ENCODE measurements at regions not wholly inside any gene's neighbourhood (a gene's known extent, or its start where the extent isn't known, plus 50 kb on each side); places are given as distances from the start of the nearest gene placed in this dataset.

GRCh38 chr10:21071001-21071673, 174.0 kb upstream of the NEBL start:
- Mint-ChIP-seq H3K4me3 (no peak overlapping the region), H3K27me3 (ENCODE audit: insufficient read depth) (peaks cover 1% of the 10 kb centered on the region; the same call in 1 of the 2 replicates), H3K36me3 (ENCODE audit: low read depth) (no peaks in the 10 kb centered on the region), H3K27ac (no peak overlapping the region), H3K4me1 (ENCODE audit: low read depth) (no peaks in the 10 kb centered on the region), H3K9me3 (no peaks in the 10 kb centered on the region; the same call in 1 of the 2 replicates)
- TF ChIP-seq CTCF (IDR thresholded peaks at IDR 0.05), result no peak
- DNase-seq, result no peak

- Mint-ChIP-seq H3K4me1 (ENCODE audit: low read depth) (no peaks in the 10 kb centered on the region), H3K27ac (no peak overlapping the region), H3K36me3 (ENCODE audit: low read depth) (no peaks in the 10 kb centered on the region), H3K9me3 (no peaks in the 10 kb centered on the region; the same call in 1 of the 2 replicates), H3K4me3 (no peak overlapping the region), H3K27me3 (ENCODE audit: insufficient read depth) (peaks cover 1% of the 10 kb centered on the region; the same call in 1 of the 2 replicates)
- TF ChIP-seq CTCF (IDR thresholded peaks at IDR 0.05), result no peak
- no peak for DNase-seq
These were observed 173.0 kb upstream of the NEBL start for GRCh38 chr10:21069929-21070700.

- Mint-ChIP-seq H3K9me3 (no peaks in the 10 kb centered on the region; the same call in 1 of the 2 replicates), H3K27ac (no peak overlapping the region), H3K4me1 (ENCODE audit: low read depth) (no peaks in the 10 kb centered on the region), H3K27me3 (ENCODE audit: insufficient read depth) (peaks cover 1% of the 10 kb centered on the region; the same call in 1 of the 2 replicates), H3K4me3 (no peak overlapping the region), H3K36me3 (ENCODE audit: low read depth) (no peaks in the 10 kb centered on the region)
- TF ChIP-seq CTCF (IDR thresholded peaks at IDR 0.05), result no peak
- DNase-seq, result no peak
These were observed 172.2 kb upstream of the NEBL start for GRCh38 chr10:21069278-21069677.

DNA sequence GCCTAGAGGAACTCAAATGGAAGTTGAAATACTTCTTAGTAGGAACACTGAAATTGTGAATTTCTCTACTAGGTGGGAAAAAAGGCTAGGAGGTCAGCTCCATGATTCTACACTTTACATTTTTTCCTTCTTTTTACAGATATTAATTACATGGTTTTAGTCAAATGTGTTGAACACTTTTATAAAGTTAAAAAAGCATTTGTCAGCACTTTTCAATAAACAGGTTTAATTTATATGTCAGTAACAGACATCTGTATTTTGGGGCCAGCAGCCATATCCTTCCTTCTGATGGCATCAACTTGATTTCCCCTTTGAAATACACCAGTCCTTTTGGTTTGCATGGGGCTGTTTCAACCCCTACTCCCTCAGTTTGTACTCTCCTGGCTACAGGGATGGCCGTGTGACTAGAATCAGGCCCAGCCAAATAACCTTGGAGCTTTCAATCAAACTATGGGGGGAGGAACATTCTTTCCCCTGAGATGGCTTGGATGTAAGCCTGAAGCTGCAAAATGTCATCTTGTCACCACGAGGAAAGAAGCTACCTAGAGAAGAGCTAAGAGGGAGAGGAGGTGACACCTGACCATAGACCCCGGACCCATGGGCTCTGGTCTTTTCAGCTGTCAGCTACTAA, 171.0 kb upstream of the NEBL start:
- Mint-ChIP-seq H3K27me3 (ENCODE audit: insufficient read depth) (peaks cover 1% of the 10 kb centered on the region; the same call in 1 of the 2 replicates), H3K36me3 (ENCODE audit: low read depth) (no peaks in the 10 kb centered on the region), H3K27ac (no peak overlapping the region), H3K4me1 (ENCODE audit: low read depth) (no peaks in the 10 kb centered on the region), H3K4me3 (no peak overlapping the region), H3K9me3 (peaks cover 3% of the 10 kb centered on the region; the same call in 1 of the 2 replicates)
- TF ChIP-seq CTCF (IDR thresholded peaks at IDR 0.05), result no peak
- no peak for DNase-seq

DNA sequence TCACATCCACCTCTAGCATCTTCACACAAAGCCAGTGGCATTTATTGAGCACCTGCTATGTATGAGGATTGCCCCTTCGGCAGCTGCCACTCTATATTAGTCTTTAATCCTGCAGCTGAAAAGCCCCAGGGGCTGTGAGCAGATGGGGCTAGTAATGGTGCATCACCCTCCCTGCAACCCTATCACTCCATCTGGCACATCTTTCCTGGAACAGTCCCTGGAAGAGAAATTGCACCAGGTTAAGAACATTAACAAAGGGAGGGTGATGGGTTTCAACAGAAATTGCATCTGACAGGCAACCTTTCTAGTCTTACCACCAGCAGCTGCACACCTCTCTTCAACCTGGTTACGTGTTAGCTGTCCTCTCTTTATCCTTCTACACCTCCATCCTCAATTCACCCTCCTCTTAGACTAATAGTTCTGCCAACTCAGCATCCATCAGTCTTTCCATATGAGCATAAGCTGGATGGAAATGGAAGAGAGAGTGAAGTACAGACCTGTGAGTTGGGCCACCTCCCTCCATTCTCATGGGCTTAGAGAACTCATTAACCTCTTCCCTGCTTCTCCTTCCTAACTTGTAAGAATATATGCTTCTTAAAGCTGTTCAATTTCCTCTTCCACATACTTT, 168.6 kb upstream of the NEBL start:
- H3K4me1 Mint-ChIP-seq (ENCODE audit: low read depth), result no peaks in the 10 kb centered on the region
- H3K36me3 Mint-ChIP-seq (ENCODE audit: low read depth), result no peaks in the 10 kb centered on the region
- no peak overlapping the region for H3K27ac Mint-ChIP-seq
- DNase-seq, result no peak
- TF ChIP-seq CTCF (IDR thresholded peaks at IDR 0.05), result no peak
- no peaks in the 10 kb centered on the region for H3K27me3 Mint-ChIP-seq (ENCODE audit: insufficient read depth)
- no peak overlapping the region for H3K4me3 Mint-ChIP-seq
- peaks cover 5% of the 10 kb centered on the region; the same call in 1 of the 2 replicates for H3K9me3 Mint-ChIP-seq

All from HFFc6 (cell line).